ENCODE measurements at regions not wholly inside any gene's neighbourhood (a gene's known extent, or its start where the extent isn't known, plus 50 kb on each side); places are given as distances from the start of the nearest gene placed in this dataset.

- DNase-seq (ENCODE audit: low spot score) = no peak
Measured at GRCh38 chr3:111311709-111312235, 230.2 kb upstream of the CD96 start.

- no peak for DNase-seq (ENCODE audit: low spot score)
Measured at GRCh38 chr3:111314181-111314873, 227.7 kb upstream of the CD96 start.

GRCh38 chr3:111314898-111315297 lies 227.1 kb upstream of the CD96 start:
- no peak for DNase-seq (ENCODE audit: low spot score)

GRCh38 chr3:111315930-111316587 lies 225.9 kb upstream of the CD96 start:
- DNase-seq (ENCODE audit: low spot score) = no peak

GRCh38 chr3:111318289-111318688 lies 223.7 kb upstream of the CD96 start:
- DNase-seq (ENCODE audit: low spot score) = no peak

- DNase-seq (ENCODE audit: low spot score) = no peak
Measured at GRCh38 chr3:111319598-111319997, 222.4 kb upstream of the CD96 start.

GRCh38 chr3:111321786-111322185 lies 220.2 kb upstream of the CD96 start:
- DNase-seq (ENCODE audit: low spot score) = no peak

- DNase-seq (ENCODE audit: low spot score) = no peak
Measured at GRCh38 chr3:111323019-111323418, 219.0 kb upstream of the CD96 start.

GRCh38 chr3:111324151-111324550 lies 217.8 kb upstream of the CD96 start:
- no peak for DNase-seq (ENCODE audit: low spot score)

GRCh38 chr3:111324645-111325044 lies 217.4 kb upstream of the CD96 start:
- DNase-seq (ENCODE audit: low spot score) = no peak

- DNase-seq (ENCODE audit: low spot score) = no peak
Measured at GRCh38 chr3:111325160-111325718, 216.8 kb upstream of the CD96 start.

- DNase-seq (ENCODE audit: low spot score) = no peak
Measured at GRCh38 chr3:111326144-111326995, 215.6 kb upstream of the CD96 start.

- no peak for DNase-seq (ENCODE audit: low spot score)
Measured at GRCh38 chr3:111331306-111331705, 210.7 kb upstream of the CD96 start.

- DNase-seq (ENCODE audit: low spot score) = no peak
Measured at GRCh38 chr3:111331912-111332311, 210.1 kb upstream of the CD96 start.

- DNase-seq (ENCODE audit: low spot score) = no peak
Measured at GRCh38 chr3:111332488-111333080, 209.4 kb upstream of the CD96 start.

- no peak for DNase-seq (ENCODE audit: low spot score)
Measured at GRCh38 chr3:111333642-111334041, 208.4 kb upstream of the CD96 start.

- DNase-seq (ENCODE audit: low spot score) = no peak
Measured at GRCh38 chr3:111335512-111336303, 206.3 kb upstream of the CD96 start.

- DNase-seq (ENCODE audit: low spot score) = no peak
Measured at GRCh38 chr3:111336511-111336910, 205.5 kb upstream of the CD96 start.

- peak; percentile 70 for DNase-seq (ENCODE audit: low spot score)
Measured at GRCh38 chr3:111338059-111338698, 203.8 kb upstream of the CD96 start.

GRCh38 chr3:111339017-111339416 lies 203.0 kb upstream of the CD96 start:
- DNase-seq (ENCODE audit: low spot score) = no peak

Data from H4 (cell line).